H1 (cell line): ENCODE measurements at regions not wholly inside any gene's neighbourhood (a gene's known extent, or its start where the extent isn't known, plus 50 kb on each side); places are given as distances from the start of the nearest gene placed in this dataset.

Source experiments
- CHD7 ChIP-seq: fragments of 300-600 bp; sonication (generic); IDR thresholded peaks from 2 replicates; pipeline ENCODE4 v1.7.1; 2012; ENCODE audit warnings: low read length, moderate library complexity, mild to moderate bottlenecking, inconsistent platforms; ENCODE audit not compliant: insufficient replicate concordance
- CTCF ChIP-seq, 3 experiments: IDR thresholded peaks; 1 replicate in 2 of 3; 2 replicates in 1 of 3; pipeline versions ENCODE4 v1.5.1 to v1.6.1; 2011; ENCODE audit warnings: low read length in 3 of 3, mild to moderate bottlenecking in 3 of 3, inconsistent platforms in 2 of 3, low read depth in 1 of 3, moderate library complexity in 1 of 3; ENCODE audit not compliant: insufficient read depth in 1 of 3; ENCODE audit errors: control extremely low read depth in 1 of 3
- RAD21 ChIP-seq, 2 experiments: IDR thresholded peaks in 1 of 2; conservative IDR thresholded peaks in 1 of 2; 2 replicates each; pipeline ENCODE4 v1.6.1; 2011; ENCODE audit warnings: low read depth in 2 of 2, low read length in 2 of 2, improper control_type of control experiment in 1 of 2, inconsistent platforms in 1 of 2, mild to moderate bottlenecking in 1 of 2, moderate library complexity in 1 of 2

- no peak for TF ChIP-seq CHD7
- TF ChIP-seq CTCF (IDR thresholded peaks at IDR 0.05; ENCODE audit: control extremely low read depth in 1 of 3, insufficient read depth in 1 of 3, low read depth in 1 of 3, low read length in 3 of 3): peak; percentile 61 to 72 (median 69)
- TF ChIP-seq RAD21 (IDR thresholded peaks at IDR 0.05 in 1 of 2, conservative IDR thresholded peaks at IDR 0.05 in 1 of 2; ENCODE audit: low read depth in 2 of 2, low read length in 2 of 2): peak; percentile 89 to 92
- TF ChIP-seq, all 59 proteins: peak for 2
Observed at GRCh38 chr4:189124149-189124758, 816.4 kb upstream of the FRG1 start (continued).
